ENCODE measurements at regions not wholly inside any gene's neighbourhood (a gene's known extent, or its start where the extent isn't known, plus 50 kb on each side); places are given as distances from the start of the nearest gene placed in this dataset.

DNA sequence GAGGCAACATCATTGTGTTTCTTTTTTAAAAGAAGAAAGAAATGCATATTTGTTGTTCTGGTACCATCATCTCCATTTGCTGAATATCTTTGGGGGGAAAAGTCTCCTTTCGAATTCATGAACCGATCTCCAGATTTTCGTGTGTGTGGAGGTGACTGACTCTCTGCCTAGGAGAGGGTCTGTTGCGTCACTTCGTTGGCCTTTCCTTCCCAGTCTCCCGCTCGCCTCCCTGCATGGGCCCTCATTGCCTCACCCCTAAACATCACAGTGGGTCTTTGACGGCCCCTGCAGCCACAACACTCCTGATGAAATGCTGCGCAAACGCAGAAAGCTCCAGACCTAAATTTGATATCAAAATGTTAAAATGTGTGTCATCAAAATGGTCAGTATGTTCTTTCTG, 103.2 kb upstream of the RALGPS2 start:
- H3K27ac ChIP-seq, result peak overlapping the region in 2 of 3 donors; percentile 81 to 83
- H3K36me3 ChIP-seq, result no peaks in the 10 kb centered on the region
- ATAC-seq (no peak), DNase-seq (no peak)
- peaks cover 0 to 30% (median 8%) of the 10 kb centered on the region in 4 donors for H3K4me1 ChIP-seq
- intact Hi-C loops (cut with DNase I), result loop anchor here in 1 of 2 donors (10.0 kb wide), 1 partner anchor 77 kb away; no protein-coding TSS in a partner anchor
- TF ChIP-seq, protein P1, sequence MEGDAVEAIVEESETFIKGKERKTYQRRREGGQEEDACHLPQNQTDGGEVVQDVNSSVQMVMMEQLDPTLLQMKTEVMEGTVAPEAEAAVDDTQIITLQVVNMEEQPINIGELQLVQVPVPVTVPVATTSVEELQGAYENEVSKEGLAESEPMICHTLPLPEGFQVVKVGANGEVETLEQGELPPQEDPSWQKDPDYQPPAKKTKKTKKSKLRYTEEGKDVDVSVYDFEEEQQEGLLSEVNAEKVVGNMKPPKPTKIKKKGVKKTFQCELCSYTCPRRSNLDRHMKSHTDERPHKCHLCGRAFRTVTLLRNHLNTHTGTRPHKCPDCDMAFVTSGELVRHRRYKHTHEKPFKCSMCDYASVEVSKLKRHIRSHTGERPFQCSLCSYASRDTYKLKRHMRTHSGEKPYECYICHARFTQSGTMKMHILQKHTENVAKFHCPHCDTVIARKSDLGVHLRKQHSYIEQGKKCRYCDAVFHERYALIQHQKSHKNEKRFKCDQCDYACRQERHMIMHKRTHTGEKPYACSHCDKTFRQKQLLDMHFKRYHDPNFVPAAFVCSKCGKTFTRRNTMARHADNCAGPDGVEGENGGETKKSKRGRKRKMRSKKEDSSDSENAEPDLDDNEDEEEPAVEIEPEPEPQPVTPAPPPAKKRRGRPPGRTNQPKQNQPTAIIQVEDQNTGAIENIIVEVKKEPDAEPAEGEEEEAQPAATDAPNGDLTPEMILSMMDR (IDR thresholded peaks at IDR 0.05), result no peak
- TF ChIP-seq POLR2A (IDR thresholded peaks at IDR 0.05), result no peak
- H3K4me3 ChIP-seq, result no peak overlapping the region
- no peaks in the 10 kb centered on the region for H3K27me3 ChIP-seq
- WGBS (ENCODE audit: insufficient coverage, low coverage, low lambda C conversion rate, missing lambda C conversion rate), result 74% methylated on average over 8 of the region's 10 CpGs
- H3K9me3 ChIP-seq, result no peaks in the 10 kb centered on the region

DNA sequence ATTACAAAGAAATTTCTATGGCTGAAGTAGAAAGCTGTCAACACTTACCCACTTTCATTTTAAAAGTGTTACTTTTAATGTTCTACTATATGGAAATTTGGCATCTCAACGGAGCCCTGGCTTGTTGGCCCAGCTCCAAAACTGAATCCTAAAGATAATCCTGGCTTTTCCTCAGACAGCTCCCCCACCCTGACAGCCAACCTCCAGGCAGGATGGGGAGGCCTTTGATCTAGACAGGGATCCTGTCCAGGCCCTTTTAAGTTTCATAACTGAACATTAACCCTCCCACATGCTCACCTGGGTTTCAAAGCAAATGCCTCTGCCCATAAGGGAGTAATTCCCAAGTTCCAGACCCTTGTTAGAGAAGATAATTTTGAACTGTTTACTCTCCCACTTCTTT, 99.3 kb upstream of the RALGPS2 start:
- DNase-seq (no peak), ATAC-seq (peak in 2 of 4 donors; percentile 15 to 39)
- peak overlapping the region in 1 of 3 donors; percentile 32 for H3K27ac ChIP-seq
- no peak for TF ChIP-seq POLR2A (IDR thresholded peaks at IDR 0.05)
- TF ChIP-seq, protein P1 (IDR thresholded peaks at IDR 0.05), result no peak
- no peaks in the 10 kb centered on the region for H3K27me3 ChIP-seq
- WGBS (ENCODE audit: insufficient coverage, low coverage, low lambda C conversion rate, missing lambda C conversion rate), result 10% methylated on average over 1 of the region's 1 CpG
- H3K4me3 ChIP-seq, result no peak overlapping the region
- intact Hi-C loops (cut with DNase I), result loop anchor here in 1 of 2 donors (10.0 kb wide), 1 partner anchor 81 kb away; no protein-coding TSS in a partner anchor
- no peaks in the 10 kb centered on the region for H3K9me3 ChIP-seq
- H3K36me3 ChIP-seq, result no peaks in the 10 kb centered on the region
- peaks cover 0 to 54% (median 12%) of the 10 kb centered on the region in 4 donors for H3K4me1 ChIP-seq

- H3K36me3 ChIP-seq, result no peaks in the 10 kb centered on the region
- TF ChIP-seq POLR2A (IDR thresholded peaks at IDR 0.05), result no peak
- TF ChIP-seq, protein P1 (IDR thresholded peaks at IDR 0.05), result no peak
- intact Hi-C loops (cut with DNase I), result loop anchor here in 1 of 2 donors (10.0 kb wide), 1 partner anchor 82 kb away; no protein-coding TSS in a partner anchor
- DNase-seq (no peak), ATAC-seq (no peak)
- no peak overlapping the region for H3K27ac ChIP-seq
- WGBS (ENCODE audit: insufficient coverage, low coverage, low lambda C conversion rate, missing lambda C conversion rate), result 83% methylated on average over 2 of the region's 2 CpGs
- no peaks in the 10 kb centered on the region for H3K9me3 ChIP-seq
- H3K27me3 ChIP-seq, result no peaks in the 10 kb centered on the region
- no peak overlapping the region for H3K4me3 ChIP-seq
- peaks cover 0 to 48% (median 11%) of the 10 kb centered on the region in 4 donors for H3K4me1 ChIP-seq
Measured at GRCh38 chr1:178627037-178627436, 98.0 kb upstream of the RALGPS2 start.

DNA sequence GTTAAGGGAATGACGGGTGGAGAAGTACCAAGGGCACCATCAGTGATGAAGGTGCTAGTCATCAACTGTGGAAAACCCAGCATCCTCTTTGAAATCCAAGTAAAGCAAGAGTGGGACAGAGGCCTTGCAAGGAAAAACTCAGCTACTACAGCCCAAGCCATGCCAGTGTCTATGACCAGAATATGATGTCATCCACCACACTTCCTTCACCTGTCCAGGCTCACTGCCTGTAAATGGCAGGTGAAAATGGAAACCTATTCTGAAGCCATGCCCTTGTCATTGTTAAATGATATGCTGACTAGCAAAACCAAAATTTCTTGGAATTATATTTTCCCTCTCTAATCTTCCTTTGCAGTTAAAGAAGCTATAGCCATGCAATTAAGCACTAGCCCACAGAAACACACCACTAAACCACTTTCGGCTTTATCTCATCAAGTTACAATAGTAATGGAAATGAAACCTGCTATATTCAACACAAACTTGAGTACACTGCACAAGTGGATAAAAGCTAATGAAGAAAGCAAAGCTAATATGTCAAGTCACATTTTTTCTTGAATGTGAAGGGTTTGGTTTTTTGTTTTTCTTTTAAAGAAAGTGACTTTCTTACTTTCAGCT, 96.3 kb upstream of the RALGPS2 start:
- H3K4me3 ChIP-seq, result no peak overlapping the region
- H3K27me3 ChIP-seq, result no peaks in the 10 kb centered on the region
- ATAC-seq, result no peak
- H3K36me3 ChIP-seq, result no peaks in the 10 kb centered on the region
- intact Hi-C loops (cut with DNase I), result loop anchor here in 1 of 2 donors (10.0 kb wide), 1 partner anchor 84 kb away; no protein-coding TSS in a partner anchor
- 76% methylated on average over 2 of the region's 2 CpGs for WGBS (ENCODE audit: insufficient coverage, low coverage, low lambda C conversion rate, missing lambda C conversion rate)
- H3K4me1 ChIP-seq, result peaks cover 0 to 45% (median 9%) of the 10 kb centered on the region in 4 donors
- DNase-seq, result no peak
- H3K9me3 ChIP-seq, result no peaks in the 10 kb centered on the region
- TF ChIP-seq POLR2A (IDR thresholded peaks at IDR 0.05), result no peak
- TF ChIP-seq, protein P1 (IDR thresholded peaks at IDR 0.05), result no peak
- peak overlapping the region in 2 of 3 donors; percentile 61 to 77 for H3K27ac ChIP-seq
